Testis (tissue), 2 donors: ENCODE measurements at regions not wholly inside any gene's neighbourhood (a gene's known extent, or its start where the extent isn't known, plus 50 kb on each side); places are given as distances from the start of the nearest gene placed in this dataset.

Experiments
- DNase-seq: peaks from one replicate; pipeline ENCODE4 v3.0.0-alpha.2; 2019
- H3K27ac ChIP-seq, 2 donors: fragments of 200-600 bp; sonication (generic); one replicate each; pipeline ENCODE4 v1.5.1; 2019
- H3K27me3 ChIP-seq: fragments of 200-600 bp; sonication (generic); one replicate; pipeline ENCODE4 v1.5.1; 2019
- H3K36me3 ChIP-seq: fragments of 200-600 bp; sonication (generic); one replicate; pipeline ENCODE4 v1.5.1; 2017; ENCODE audit warnings: low read depth; ENCODE audit errors: missing control alignments
- H3K4me1 ChIP-seq: fragments of 200-600 bp; sonication (generic); one replicate; pipeline ENCODE4 v1.5.1; 2019
- H3K4me3 ChIP-seq, 2 donors: fragments of 200-600 bp; sonication (generic); one replicate each; pipeline ENCODE4 v1.5.1; 2017 to 2019
- H3K9me3 ChIP-seq: fragments of 200-600 bp; sonication (generic); one replicate; pipeline ENCODE4 v1.5.1; 2017
- POLR2A ChIP-seq: fragments of 450-650 bp; IDR thresholded peaks from one replicate; pipeline ENCODE4 v1.6.1; 2017; ENCODE audit warnings: antibody characterized with exemption, mild to moderate bottlenecking, moderate library complexity
- WGBS, 2 donors: methylation state at CpG; one replicate each; pipeline ENCODE4 v1.1.5; 2018; 5-methylcytosine and 5-hydroxymethylcytosine counted together
- intact Hi-C: fragments of 100-400 bp; cut with DNase I; formaldehyde crosslinking; loops from one replicate; pipeline ENCODE4 v1.15.1; 2023; ENCODE audit warnings: low total_unique reads
- TF ChIP-seq, protein P1 (sequence below), 3 experiments: fragments of 450-650 bp in 2 of 3; fragments of 200-600 bp in 1 of 3; sonication (generic) in 1 of 3; IDR thresholded peaks; one replicate each; pipeline ENCODE4 v1.5.1; 2016 to 2019; ENCODE audit warnings: antibody characterized with exemption in 3 of 3, mild to moderate bottlenecking in 2 of 3, moderate library complexity in 1 of 3

DNA sequence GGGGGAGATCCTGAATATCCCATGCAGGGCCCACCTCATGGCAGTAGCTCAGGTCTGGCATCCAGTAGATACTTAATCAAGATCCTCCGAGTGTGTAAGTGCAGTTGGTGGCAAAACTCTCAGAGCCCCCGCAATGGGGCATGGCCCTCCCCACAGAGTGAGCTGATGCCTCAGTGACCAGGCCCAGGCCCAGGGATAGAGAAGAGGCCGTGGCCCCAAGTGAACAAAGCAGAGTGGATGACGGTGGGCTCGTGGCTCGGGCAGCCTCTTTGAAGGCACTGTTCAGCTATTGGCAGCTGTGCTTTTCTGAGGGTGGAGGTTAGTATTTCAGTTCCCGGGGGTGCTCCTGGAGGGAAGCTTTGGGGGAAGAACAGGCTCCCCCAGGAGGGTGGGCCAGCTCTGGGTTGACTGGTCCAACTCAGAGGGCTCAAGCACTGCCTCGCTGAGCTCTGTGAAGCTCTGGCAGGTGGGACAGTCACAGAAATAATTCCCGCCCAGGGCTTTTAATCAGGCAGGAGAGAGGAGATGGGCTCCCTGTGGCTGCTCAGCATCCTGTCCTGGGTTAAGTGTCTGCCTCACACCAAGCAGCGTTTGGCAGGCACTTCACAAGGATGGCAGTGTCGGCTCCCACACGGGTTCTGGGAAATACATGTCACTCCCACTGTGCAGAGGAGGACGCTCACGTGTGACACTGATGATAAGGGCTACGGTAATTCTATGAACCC, 583.6 kb downstream of the TCERG1L start:
- 69 to 85% methylated on average over 12 to 15 of the region's 15 CpGs for WGBS, 2 donors
- Histone ChIP-seq H3K36me3 (no peaks in the 10 kb centered on the region), H3K4me3 (no peak overlapping the region), H3K4me1 (peaks cover 11% of the 10 kb centered on the region), H3K27ac (no peak overlapping the region), H3K27me3 (no peaks in the 10 kb centered on the region), H3K9me3 (no peaks in the 10 kb centered on the region)
- DNase-seq: peak; percentile 59
- intact Hi-C loops: no loop called here
- TF ChIP-seq, protein P1, sequence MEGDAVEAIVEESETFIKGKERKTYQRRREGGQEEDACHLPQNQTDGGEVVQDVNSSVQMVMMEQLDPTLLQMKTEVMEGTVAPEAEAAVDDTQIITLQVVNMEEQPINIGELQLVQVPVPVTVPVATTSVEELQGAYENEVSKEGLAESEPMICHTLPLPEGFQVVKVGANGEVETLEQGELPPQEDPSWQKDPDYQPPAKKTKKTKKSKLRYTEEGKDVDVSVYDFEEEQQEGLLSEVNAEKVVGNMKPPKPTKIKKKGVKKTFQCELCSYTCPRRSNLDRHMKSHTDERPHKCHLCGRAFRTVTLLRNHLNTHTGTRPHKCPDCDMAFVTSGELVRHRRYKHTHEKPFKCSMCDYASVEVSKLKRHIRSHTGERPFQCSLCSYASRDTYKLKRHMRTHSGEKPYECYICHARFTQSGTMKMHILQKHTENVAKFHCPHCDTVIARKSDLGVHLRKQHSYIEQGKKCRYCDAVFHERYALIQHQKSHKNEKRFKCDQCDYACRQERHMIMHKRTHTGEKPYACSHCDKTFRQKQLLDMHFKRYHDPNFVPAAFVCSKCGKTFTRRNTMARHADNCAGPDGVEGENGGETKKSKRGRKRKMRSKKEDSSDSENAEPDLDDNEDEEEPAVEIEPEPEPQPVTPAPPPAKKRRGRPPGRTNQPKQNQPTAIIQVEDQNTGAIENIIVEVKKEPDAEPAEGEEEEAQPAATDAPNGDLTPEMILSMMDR (IDR thresholded peaks at IDR 0.05): no peak
- no peak for TF ChIP-seq POLR2A

DNA sequence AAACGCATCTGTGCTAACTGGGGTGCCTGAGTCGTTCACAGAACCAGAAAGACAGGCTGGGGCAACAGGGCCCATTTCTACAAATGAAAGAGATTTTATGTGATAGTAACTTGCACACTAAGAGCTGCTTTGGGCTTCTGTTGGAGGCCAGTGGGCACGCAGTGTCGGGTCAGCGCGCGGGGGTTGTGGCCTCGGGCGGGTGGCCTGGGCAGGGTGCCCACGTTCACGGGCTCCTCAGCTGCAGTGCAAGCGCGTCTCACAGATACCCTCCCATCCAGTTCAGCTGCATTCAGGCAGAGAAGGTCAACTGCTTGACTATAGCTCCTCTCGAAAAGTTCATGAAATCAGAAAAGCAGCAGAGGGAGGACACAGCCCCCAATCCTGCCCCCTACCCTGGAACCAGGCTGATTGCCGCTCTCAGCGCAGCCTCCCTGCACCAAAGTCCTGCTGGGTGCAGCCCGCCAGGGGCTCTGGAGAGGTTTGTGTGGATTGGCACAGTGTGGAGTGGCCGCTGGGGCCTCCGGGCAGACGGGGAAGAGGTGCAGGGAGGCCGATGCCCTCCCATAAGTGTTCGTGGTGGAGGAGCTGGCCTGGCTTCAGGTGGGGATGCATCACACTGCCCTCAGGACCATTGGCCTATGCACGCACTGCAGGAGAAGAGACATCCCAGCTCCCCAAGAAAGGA, 582.8 kb downstream of the TCERG1L start:
- Histone ChIP-seq H3K27me3 (no peaks in the 10 kb centered on the region), H3K27ac (no peak overlapping the region), H3K4me3 (no peak overlapping the region), H3K36me3 (no peaks in the 10 kb centered on the region), H3K4me1 (peaks cover 8% of the 10 kb centered on the region), H3K9me3 (no peaks in the 10 kb centered on the region)
- TF ChIP-seq POLR2A: no peak
- TF ChIP-seq, protein P1 (IDR thresholded peaks at IDR 0.05): no peak
- intact Hi-C loops: no loop called here
- no peak for DNase-seq
- 75 to 77% methylated on average over 22 to 23 of the region's 23 CpGs for WGBS, 2 donors

DNA sequence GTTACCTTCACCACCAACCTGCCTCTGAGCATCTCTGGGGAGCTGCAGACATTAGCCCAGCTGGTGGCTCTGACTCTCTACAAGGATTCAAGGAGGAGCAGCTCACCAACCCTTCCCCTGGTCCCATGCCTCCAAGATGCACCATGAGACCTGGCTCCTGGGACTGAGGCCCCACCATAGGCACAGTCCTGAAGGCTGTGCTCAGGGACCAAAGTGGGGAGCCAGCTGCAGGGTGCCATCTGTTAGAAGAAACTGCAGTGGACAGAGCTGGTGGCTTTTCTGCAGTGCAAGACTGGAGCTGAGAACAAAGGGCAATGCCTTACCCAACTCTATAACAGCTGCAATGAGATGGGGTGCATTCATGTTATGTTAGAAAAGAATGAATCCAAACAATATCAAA, 581.6 kb downstream of the TCERG1L start:
- no peak overlapping the region for H3K27ac ChIP-seq
- H3K36me3 ChIP-seq: no peaks in the 10 kb centered on the region
- no peak overlapping the region for H3K4me3 ChIP-seq
- no peak for DNase-seq
- intact Hi-C loops: no loop called here
- TF ChIP-seq POLR2A: no peak
- TF ChIP-seq, protein P1 (IDR thresholded peaks at IDR 0.05): no peak
- H3K4me1 ChIP-seq: peaks cover 3% of the 10 kb centered on the region
- no peaks in the 10 kb centered on the region for H3K27me3 ChIP-seq
- no peaks in the 10 kb centered on the region for H3K9me3 ChIP-seq

DNA sequence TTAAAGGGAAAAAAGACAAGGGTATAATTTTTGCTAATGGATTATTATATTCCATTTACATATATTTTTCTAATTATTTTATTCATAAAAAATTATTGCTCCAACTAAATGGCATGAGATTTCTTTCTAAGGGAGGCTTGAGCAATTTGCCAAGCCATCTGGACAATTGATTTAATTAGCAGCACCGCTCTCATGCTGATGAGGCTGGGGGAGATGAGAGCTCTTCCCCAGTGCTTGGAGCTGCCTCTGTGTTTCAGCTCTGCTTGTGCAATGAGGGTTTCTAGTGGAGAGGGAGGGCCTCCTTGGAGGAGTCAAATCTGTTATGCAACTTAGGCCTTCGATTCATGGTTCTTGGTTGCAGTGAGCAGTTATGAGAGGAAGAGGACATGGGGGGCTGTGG, 574.3 kb downstream of the TCERG1L start:
- Histone ChIP-seq H3K27ac (no peak overlapping the region), H3K4me1 (peaks cover 8% of the 10 kb centered on the region), H3K4me3 (no peak overlapping the region), H3K27me3 (no peaks in the 10 kb centered on the region), H3K9me3 (no peaks in the 10 kb centered on the region), H3K36me3 (no peaks in the 10 kb centered on the region)
- no peak for DNase-seq
- TF ChIP-seq POLR2A: no peak
- TF ChIP-seq, protein P1 (IDR thresholded peaks at IDR 0.05): no peak
- intact Hi-C loops: no loop called here
- WGBS, 2 donors: 49 to 74% methylated on average over 1 to 2 of the region's 2 CpGs
